Kidney epithelial cell (primary cell): ENCODE measurements at regions not wholly inside any gene's neighbourhood (a gene's known extent, or its start where the extent isn't known, plus 50 kb on each side); places are given as distances from the start of the nearest gene placed in this dataset.

Source experiments
- DNase-seq: peaks from one replicate; pipeline ENCODE4 v3.0.0-alpha.2; 2010; ENCODE audit warnings: low read depth
- H3K27me3 ChIP-seq: 2 replicates; pipeline ENCODE4 v1.6.0; 2011; ENCODE audit warnings: low read length; ENCODE audit not compliant: control insufficient read depth, insufficient read depth
- H3K36me3 ChIP-seq: 2 replicates; pipeline ENCODE4 v1.5.1; 2011; ENCODE audit warnings: low read length; ENCODE audit not compliant: control insufficient read depth, insufficient read depth
- H3K4me3 ChIP-seq: 2 replicates; pipeline ENCODE4 v1.5.1; 2011; ENCODE audit warnings: low read depth, mild to moderate bottlenecking, control low read depth, low read length
- CTCF ChIP-seq: IDR thresholded peaks from 2 replicates; pipeline ENCODE4 v1.5.1; 2011; ENCODE audit warnings: mild to moderate bottlenecking, moderate library complexity, low read length, control low read depth, inconsistent platforms; ENCODE audit not compliant: insufficient read depth, poor library complexity, severe bottlenecking

GRCh38 chr15:97153356-97153965 lies 807.0 kb upstream of the ARRDC4 start:
- no peak for TF ChIP-seq CTCF
- no peaks in the 10 kb centered on the region for H3K36me3 ChIP-seq
- H3K4me3 ChIP-seq: no peak overlapping the region
- H3K27me3 ChIP-seq: no peaks in the 10 kb centered on the region
- DNase-seq: no peak

- H3K4me3 ChIP-seq: no peak overlapping the region
- DNase-seq: no peak
Observed at GRCh38 chr15:97156739-97157265, 803.7 kb upstream of the ARRDC4 start.

GRCh38 chr15:97162805-97163495 lies 797.6 kb upstream of the ARRDC4 start:
- no peaks in the 10 kb centered on the region for H3K36me3 ChIP-seq
- TF ChIP-seq CTCF: no peak
- no peak for DNase-seq
- no peaks in the 10 kb centered on the region for H3K27me3 ChIP-seq
- no peak overlapping the region for H3K4me3 ChIP-seq

More at GRCh38 chr15:97156739-97157265, 803.7 kb upstream of the ARRDC4 start:
- H3K36me3 ChIP-seq: no peaks in the 10 kb centered on the region
- H3K27me3 ChIP-seq: no peaks in the 10 kb centered on the region
- TF ChIP-seq CTCF: no peak

- Histone ChIP-seq H3K27me3 (no peaks in the 10 kb centered on the region), H3K4me3 (no peak overlapping the region), H3K36me3 (no peaks in the 10 kb centered on the region)
- DNase-seq: no peak
- TF ChIP-seq CTCF: no peak
Observed at GRCh38 chr15:97165205-97165604, 795.3 kb upstream of the ARRDC4 start.

- no peaks in the 10 kb centered on the region for H3K27me3 ChIP-seq
- H3K4me3 ChIP-seq: no peak overlapping the region
- H3K36me3 ChIP-seq: no peaks in the 10 kb centered on the region
- DNase-seq: no peak
- no peak for TF ChIP-seq CTCF
Observed at GRCh38 chr15:97168704-97169475, 791.6 kb upstream of the ARRDC4 start.
